CD14-positive monocyte (primary cell): ENCODE measurements at regions not wholly inside any gene's neighbourhood (a gene's known extent, or its start where the extent isn't known, plus 50 kb on each side); places are given as distances from the start of the nearest gene placed in this dataset.

Experiments
- DNase-seq, 3 donors: peaks; one replicate each; pipeline ENCODE4 v3.0.0-alpha.2; 2011 to 2022
- H2AFZ ChIP-seq: 2 replicates; pipeline ENCODE4 v1.6.0; 2012; ENCODE audit warnings: mild to moderate bottlenecking, low read depth, low read length, inconsistent platforms; ENCODE audit not compliant: insufficient read depth, poor library complexity, severe bottlenecking
- H3K27ac ChIP-seq, 2 donors: 1 replicate in 1 of 2; 2 replicates in 1 of 2; pipeline ENCODE4 v1.5.1; 2012 to 2013; ENCODE audit warnings: low read length in 2 of 2, control low read depth in 1 of 2, inconsistent platforms in 1 of 2, low read depth in 1 of 2, mild to moderate bottlenecking in 1 of 2
- H3K27me3 ChIP-seq, 2 donors: one replicate each; pipeline versions ENCODE4 v1.6.0 to v1.6.1; 2011 to 2013; ENCODE audit warnings: low read length in 2 of 2; ENCODE audit not compliant: control insufficient read depth in 2 of 2, insufficient read depth in 2 of 2
- H3K36me3 ChIP-seq, 2 donors: replicated peaks in 1 of 2; 1 replicate in 1 of 2; 2 replicates in 1 of 2; pipeline versions ENCODE4 v1.5.1 to v1.6.1; 2012 to 2013; ENCODE audit warnings: low read length in 2 of 2, control low read depth in 1 of 2, inconsistent platforms in 1 of 2, mild to moderate bottlenecking in 1 of 2; ENCODE audit not compliant: insufficient read depth in 2 of 2, control insufficient read depth in 1 of 2
- H3K4me1 ChIP-seq, 2 donors: 1 replicate in 1 of 2; 2 replicates in 1 of 2; pipeline versions ENCODE4 v1.5.1 to v1.6.1; 2012 to 2013; ENCODE audit warnings: low read length in 2 of 2, control low read depth in 1 of 2, inconsistent platforms in 1 of 2, mild to moderate bottlenecking in 1 of 2, moderate library complexity in 1 of 2; ENCODE audit not compliant: insufficient read depth in 2 of 2, control insufficient read depth in 1 of 2
- H3K4me2 ChIP-seq: replicated peaks from 2 replicates; pipeline ENCODE3; 2012; ENCODE audit warnings: low read length, moderate library complexity, mild to moderate bottlenecking; ENCODE audit not compliant: poor library complexity, severe bottlenecking; ENCODE audit errors: extremely low read depth
- H3K4me3 ChIP-seq, 3 experiments: fragments of 200-600 bp in 1 of 3; sonication (generic) in 1 of 3; replicated peaks in 1 of 3; 1 replicate in 2 of 3; 2 replicates in 1 of 3; pipeline ENCODE4 v1.5.1; 2011 to 2013; ENCODE audit warnings: low read length in 3 of 3, mild to moderate bottlenecking in 3 of 3, control low read depth in 2 of 3, low read depth in 2 of 3, inconsistent platforms in 1 of 3, moderate library complexity in 1 of 3
- H3K79me2 ChIP-seq: 2 replicates; pipeline ENCODE4 v1.6.0; 2012; ENCODE audit warnings: mild to moderate bottlenecking, control low read depth, inconsistent platforms, low read length, moderate library complexity; ENCODE audit not compliant: insufficient read depth
- H3K9ac ChIP-seq: 2 replicates; pipeline ENCODE4 v1.6.0; 2017; ENCODE audit warnings: low read length, mild to moderate bottlenecking; ENCODE audit not compliant: insufficient read depth, poor library complexity, severe bottlenecking
- H3K9me3 ChIP-seq, 2 donors: replicated peaks in 1 of 2; 1 replicate in 1 of 2; 2 replicates in 1 of 2; pipeline versions ENCODE4 v1.5.1 to v1.6.1; 2012 to 2013; ENCODE audit warnings: low read length in 2 of 2, control low read depth in 1 of 2; ENCODE audit not compliant: control insufficient read depth in 1 of 2, insufficient read depth in 1 of 2
- H4K20me1 ChIP-seq: 2 replicates; pipeline ENCODE4 v1.6.0; 2012; ENCODE audit warnings: mild to moderate bottlenecking, low read length, control low read depth, moderate library complexity; ENCODE audit not compliant: insufficient read depth
- H3K27ac Mint-ChIP-seq, 7 donors: one replicate each; pipeline ENCODE4 v1.8.0; 2020; ENCODE audit warnings: mild to moderate bottlenecking in 7 of 7, mixed read lengths in 7 of 7, moderate library complexity in 6 of 7, inconsistent platforms in 2 of 7
- H3K27me3 Mint-ChIP-seq, 3 donors: one replicate each; pipeline ENCODE4 v1.8.0; 2021 to 2022; ENCODE audit warnings: low read depth in 3 of 3, mild to moderate bottlenecking in 3 of 3, mixed read lengths in 3 of 3, moderate library complexity in 3 of 3, inconsistent platforms in 1 of 3
- H3K36me3 Mint-ChIP-seq, 2 donors: one replicate each; pipeline ENCODE4 v1.8.0; 2020; ENCODE audit warnings: mixed read lengths in 2 of 2, inconsistent platforms in 1 of 2, mild to moderate bottlenecking in 1 of 2
- H3K4me1 Mint-ChIP-seq: one replicate; pipeline ENCODE4 v1.8.0; 2020; ENCODE audit warnings: mild to moderate bottlenecking, mixed read lengths
- H3K4me3 Mint-ChIP-seq, 2 donors: one replicate each; pipeline ENCODE4 v1.8.0; 2020; ENCODE audit warnings: mild to moderate bottlenecking in 2 of 2, mixed read lengths in 2 of 2, moderate library complexity in 1 of 2
- H3K9me3 Mint-ChIP-seq, 7 donors: one replicate each; pipeline ENCODE4 v1.8.0; 2020 to 2022; ENCODE audit warnings: mixed read lengths in 7 of 7, mild to moderate bottlenecking in 6 of 7, moderate library complexity in 6 of 7, inconsistent platforms in 2 of 7
- CTCF ChIP-seq: fragments of 200-600 bp; IDR thresholded peaks from one replicate; pipeline ENCODE4 v1.8.0; 2022; ENCODE audit warnings: antibody characterized with exemption, mild to moderate bottlenecking
- WGBS: methylation state at CpG from one replicate; pipeline ENCODE4 v1.1.5; 2013; ENCODE audit warnings: missing lambda C conversion rate; ENCODE audit not compliant: insufficient coverage; 5-methylcytosine and 5-hydroxymethylcytosine counted together
- intact Hi-C, 2 donors: fragments of 100-400 bp; cut with micrococcal nuclease; formaldehyde crosslinking; loops; one replicate each; pipeline versions ENCODE4 v1.15.0 to v1.15.1; 2023

GRCh38 chr10:22825841-22826240, 102.0 kb upstream of the ARMC3 start:
- no peak overlapping the region for H3K4me2 ChIP-seq

GRCh38 chr10:22824984-22825383, 102.9 kb upstream of the ARMC3 start:
- no peak overlapping the region for H3K4me3 Mint-ChIP-seq
- H2AFZ ChIP-seq: no peak overlapping the region
- no peaks in the 10 kb centered on the region for H3K27me3 Mint-ChIP-seq
- no peaks in the 10 kb centered on the region for H3K79me2 ChIP-seq
- no peak for DNase-seq
- H3K4me1 Mint-ChIP-seq: peaks cover 8% of the 10 kb centered on the region
- no peak overlapping the region for H3K4me2 ChIP-seq
- H3K4me1 ChIP-seq: no peaks in the 10 kb centered on the region
- H3K27ac ChIP-seq: no peak overlapping the region
- H3K27me3 ChIP-seq: no peaks in the 10 kb centered on the region
- H3K36me3 Mint-ChIP-seq: no peaks in the 10 kb centered on the region
- no peak overlapping the region for H3K4me3 ChIP-seq
- peaks cover 0 to 5% of the 10 kb centered on the region in 2 donors for H3K9me3 ChIP-seq
- 93% methylated on average over 2 of the region's 3 CpGs for whole genome bisulfite sequencing
- H3K9me3 Mint-ChIP-seq: peaks cover 0 to 14% (median 4%) of the 10 kb centered on the region in 7 donors
- H4K20me1 ChIP-seq: no peaks in the 10 kb centered on the region
- H3K9ac ChIP-seq: no peak overlapping the region
- intact Hi-C loops: no loop called here
- no peak overlapping the region for H3K27ac Mint-ChIP-seq
- TF ChIP-seq CTCF: no peak
- H3K36me3 ChIP-seq: no peaks in the 10 kb centered on the region

More at GRCh38 chr10:22825841-22826240, 102.0 kb upstream of the ARMC3 start:
- peak in 2 of 3 donors; percentile 4 to 50 for DNase-seq
- peak overlapping the region; percentile 16 to 24 for H3K4me3 Mint-ChIP-seq
- Histone ChIP-seq H3K27me3 (no peaks in the 10 kb centered on the region), H4K20me1 (no peaks in the 10 kb centered on the region), H3K36me3 (no peaks in the 10 kb centered on the region), H3K27ac (no peak overlapping the region), H3K4me3 (no peak overlapping the region), H3K9ac (no peak overlapping the region), H2AFZ (peak overlapping the region; percentile 8), H3K9me3 (peaks cover 0 to 14% of the 10 kb centered on the region in 2 donors), H3K79me2 (no peaks in the 10 kb centered on the region), H3K4me1 (no peaks in the 10 kb centered on the region)
- no peak for TF ChIP-seq CTCF
- H3K9me3 Mint-ChIP-seq: peaks cover 0 to 17% (median 4%) of the 10 kb centered on the region in 7 donors
- intact Hi-C loops: no loop called here
- no peaks in the 10 kb centered on the region for H3K27me3 Mint-ChIP-seq
- no peaks in the 10 kb centered on the region for H3K36me3 Mint-ChIP-seq
- H3K27ac Mint-ChIP-seq: peak overlapping the region in 1 of 7 donors; percentile 41
- WGBS: 60% methylated on average over 1 of the region's 6 CpGs
- peaks cover 8% of the 10 kb centered on the region for H3K4me1 Mint-ChIP-seq
